Gastroesophageal sphincter (tissue), 3 donors: ENCODE measurements at regions not wholly inside any gene's neighbourhood (a gene's known extent, or its start where the extent isn't known, plus 50 kb on each side); places are given as distances from the start of the nearest gene placed in this dataset.

Experiments used
- EP300 ChIP-seq: sonication (generic); formaldehyde crosslinking; IDR thresholded peaks from one replicate; pipeline ENCODE4 v1.6.1; 2017; ENCODE audit warnings: antibody characterized with exemption, mild to moderate bottlenecking
- POLR2A ChIP-seq, 2 donors: fragments of 450-650 bp; IDR thresholded peaks; one replicate each; pipeline ENCODE4 v1.6.1; 2017; ENCODE audit warnings: antibody characterized with exemption in 2 of 2, mild to moderate bottlenecking in 2 of 2, moderate library complexity in 1 of 2
- POLR2AphosphoS5 ChIP-seq: sonication (generic); formaldehyde crosslinking; IDR thresholded peaks from one replicate; pipeline ENCODE4 v1.6.1; 2017; ENCODE audit warnings: antibody characterized with exemption
- TF ChIP-seq, protein P1 (sequence below), 4 experiments: fragments of 200-600 bp in 2 of 4; fragments of 450-650 bp in 2 of 4; sonication (generic) in 1 of 4; IDR thresholded peaks; one replicate each; pipeline ENCODE4 v1.5.1; 2017 to 2019; ENCODE audit warnings: antibody characterized with exemption in 4 of 4, mild to moderate bottlenecking in 2 of 4, moderate library complexity in 2 of 4

DNA sequence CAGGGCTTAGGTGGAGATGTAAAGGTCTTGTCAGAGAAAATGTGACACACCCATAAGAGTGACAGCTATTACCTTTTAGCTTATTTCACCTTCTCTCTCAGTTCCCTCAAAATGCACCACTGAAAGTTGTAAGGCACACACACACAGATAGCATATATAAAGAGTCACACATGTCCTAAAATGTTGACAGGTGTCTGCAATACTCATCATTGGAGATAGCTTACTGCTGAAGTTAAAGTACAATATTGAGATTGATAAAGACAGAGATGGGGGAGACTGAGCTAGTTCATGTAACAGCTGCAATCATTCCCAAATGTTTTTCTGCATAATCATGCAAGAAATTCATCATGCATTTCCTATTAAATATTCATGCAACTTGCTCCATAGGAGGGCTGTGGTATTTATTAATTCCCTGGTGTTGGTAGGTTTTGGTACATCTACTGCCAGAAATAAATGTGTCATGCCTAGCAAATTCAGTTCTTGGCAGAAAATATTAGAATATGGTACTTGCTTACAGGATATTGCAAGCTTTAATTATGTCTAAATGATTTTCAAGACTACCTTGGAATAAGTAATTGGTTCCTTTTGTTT is 118.8 kb upstream of the RBMS1 start:
- TF ChIP-seq, protein P1, sequence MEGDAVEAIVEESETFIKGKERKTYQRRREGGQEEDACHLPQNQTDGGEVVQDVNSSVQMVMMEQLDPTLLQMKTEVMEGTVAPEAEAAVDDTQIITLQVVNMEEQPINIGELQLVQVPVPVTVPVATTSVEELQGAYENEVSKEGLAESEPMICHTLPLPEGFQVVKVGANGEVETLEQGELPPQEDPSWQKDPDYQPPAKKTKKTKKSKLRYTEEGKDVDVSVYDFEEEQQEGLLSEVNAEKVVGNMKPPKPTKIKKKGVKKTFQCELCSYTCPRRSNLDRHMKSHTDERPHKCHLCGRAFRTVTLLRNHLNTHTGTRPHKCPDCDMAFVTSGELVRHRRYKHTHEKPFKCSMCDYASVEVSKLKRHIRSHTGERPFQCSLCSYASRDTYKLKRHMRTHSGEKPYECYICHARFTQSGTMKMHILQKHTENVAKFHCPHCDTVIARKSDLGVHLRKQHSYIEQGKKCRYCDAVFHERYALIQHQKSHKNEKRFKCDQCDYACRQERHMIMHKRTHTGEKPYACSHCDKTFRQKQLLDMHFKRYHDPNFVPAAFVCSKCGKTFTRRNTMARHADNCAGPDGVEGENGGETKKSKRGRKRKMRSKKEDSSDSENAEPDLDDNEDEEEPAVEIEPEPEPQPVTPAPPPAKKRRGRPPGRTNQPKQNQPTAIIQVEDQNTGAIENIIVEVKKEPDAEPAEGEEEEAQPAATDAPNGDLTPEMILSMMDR (IDR thresholded peaks at IDR 0.05), result no peak
- TF ChIP-seq POLR2A (IDR thresholded peaks at IDR 0.05) (no peak), POLR2AphosphoS5 (no peak), EP300 (no peak)
